RCC 7860 (cell line): ENCODE measurements at regions not wholly inside any gene's neighbourhood (a gene's known extent, or its start where the extent isn't known, plus 50 kb on each side); places are given as distances from the start of the nearest gene placed in this dataset.
"Not testable (repeated sequence)": the region's sequence is repeated elsewhere in the genome, so short reads cannot be mapped to it uniquely, and the experiment has no call there.

Source experiments
- DNase-seq: peaks from one replicate; pipeline ENCODE4 v3.0.0-alpha.2; 2015; ENCODE audit warnings: low spot score
- FAIRE-seq: peaks from 2 replicates; lab custom pipeline; 2012; peaks lifted over from hg19 to GRCh38; lab: Jason Lieb, UNC

- FAIRE-seq: no peak
- DNase-seq: no peak
Measured at GRCh38 chrX:3184176-3184930, 143.1 kb downstream of the ARSF start.

GRCh38 chrX:3181846-3182245, 140.6 kb downstream of the ARSF start:
- DNase-seq: no peak
- no peak for FAIRE-seq

- no peak for FAIRE-seq
- DNase-seq: no peak
Measured at GRCh38 chrX:3178329-3178728, 137.1 kb downstream of the ARSF start.

- FAIRE-seq (peak; percentile 89), DNase-seq (peak; percentile 30)
Measured at GRCh38 chrX:3177851-3178250, 136.6 kb downstream of the ARSF start.

- no peak for FAIRE-seq
- DNase-seq: peak; percentile 31
Measured at GRCh38 chrX:3176439-3176820, 135.2 kb downstream of the ARSF start.

GRCh38 chrX:3175659-3176438, 134.6 kb downstream of the ARSF start:
- DNase-seq (peak; percentile 15), FAIRE-seq (peak; percentile 93)

GRCh38 chrX:3172156-3172555, 130.9 kb downstream of the ARSF start:
- DNase-seq, FAIRE-seq: not testable (repeated sequence)

- DNase-seq (no peak), FAIRE-seq (no peak)
Measured at GRCh38 chrX:3169421-3169820, 128.2 kb downstream of the ARSF start.

GRCh38 chrX:3167771-3168170, 126.5 kb downstream of the ARSF start:
- DNase-seq (no peak), FAIRE-seq (no peak)

- no peak for FAIRE-seq
- DNase-seq: no peak
Measured at GRCh38 chrX:3166670-3167455, 125.6 kb downstream of the ARSF start.

- FAIRE-seq (no peak), DNase-seq (no peak)
Measured at GRCh38 chrX:3165808-3166207, 124.5 kb downstream of the ARSF start.
